HepG2 (cell line): ENCODE measurements at regions not wholly inside any gene's neighbourhood (a gene's known extent, or its start where the extent isn't known, plus 50 kb on each side); places are given as distances from the start of the nearest gene placed in this dataset.

ENCODE experiments used
- ATAC-seq: fragments of 200-7000 bp; cut with Tn5 transposase; 3 replicates; pipeline ENCODE4 v1.9.1; 2020; ENCODE audit warnings: mild to moderate bottlenecking, moderate library complexity
- BruUV-seq: library from RNA; stranded (reverse); fragments of 400-500 nt; replicated peaks from 2 replicates; lab custom pipeline; 2021; lab: Mats Ljungman, UMichigan
- CTCF ChIA-PET: fragments of 300-600 bp; formaldehyde crosslinking; extraction: SDS; loops from one replicate; lab custom pipeline; 2021; ENCODE audit warnings: low total read pairs, inconsistent platforms, low intra/inter-chr PET ratio; lab: Yijun Ruan, JAX
- POLR2A ChIA-PET: fragments of 350-600 bp; sonication (Branson Sonifier 250); formaldehyde crosslinking; loops from one replicate; lab custom pipeline; 2020; ENCODE audit warnings: antibody characterized with exemption, inconsistent platforms; lab: Yijun Ruan, JAX
- DNase-seq: peaks from one replicate; pipeline ENCODE4 v3.0.0-alpha.2; 2015; ENCODE audit warnings: low spot score
- FAIRE-seq: peaks from 3 replicates; lab custom pipeline; 2011; peaks lifted over from hg19 to GRCh38; lab: Jason Lieb, UNC
- H2AFZ ChIP-seq: one replicate; pipeline ENCODE4 v1.6.1; 2011; ENCODE audit warnings: low read length, inconsistent platforms
- H3K27ac ChIP-seq: fragments of 300-600 bp; 3 replicates; pipeline ENCODE4 v1.8.0; 2011; ENCODE audit warnings: mixed run types, mild to moderate bottlenecking, mixed read lengths, low read length, inconsistent platforms; ENCODE audit not compliant: insufficient read depth; ENCODE audit errors: extremely low read length
- H3K27me3 ChIP-seq, 2 experiments: fragments of 200-600 bp in 1 of 2; 2 replicates in 1 of 2; 3 replicates in 1 of 2; pipeline versions ENCODE4 v1.6.0 to v1.8.0; 2011; ENCODE audit warnings: low read length in 2 of 2, mild to moderate bottlenecking in 2 of 2, moderate library complexity in 2 of 2, inconsistent platforms in 1 of 2; ENCODE audit not compliant: insufficient read depth in 2 of 2, control insufficient read depth in 1 of 2
- H3K36me3 ChIP-seq, 2 experiments: fragments of 200-600 bp in 1 of 2; replicated peaks in 1 of 2; 2 replicates in 1 of 2; 3 replicates in 1 of 2; pipeline versions ENCODE4 v1.5.1 to v1.8.0; 2011; ENCODE audit warnings: low read length in 2 of 2, inconsistent platforms in 1 of 2; ENCODE audit not compliant: insufficient read depth in 2 of 2, control insufficient read depth in 1 of 2
- H3K4me1 ChIP-seq: 2 replicates; pipeline ENCODE4 v1.5.1; 2012; ENCODE audit warnings: low read length, inconsistent platforms; ENCODE audit not compliant: insufficient read depth
- H3K4me2 ChIP-seq: 2 replicates; pipeline ENCODE4 v1.6.0; 2011; ENCODE audit warnings: low read depth, low read length, inconsistent platforms
- H3K4me3 ChIP-seq, 3 experiments: fragments of 200-600 bp in 1 of 3; sonication (generic), shearing (Covaris generic) in 1 of 3; replicated peaks in 1 of 3; 2 replicates each; pipeline ENCODE4 v1.5.1; 2011 to 2016; ENCODE audit warnings: low read length in 3 of 3, inconsistent platforms in 2 of 3, low read depth in 2 of 3, mild to moderate bottlenecking in 2 of 3, control low read depth in 1 of 3, mixed read lengths in 1 of 3; ENCODE audit not compliant: insufficient read depth in 1 of 3
- H3K79me2 ChIP-seq: one replicate; pipeline ENCODE4 v1.6.1; 2011; ENCODE audit warnings: low read length, inconsistent platforms; ENCODE audit not compliant: insufficient read depth
- H3K9ac ChIP-seq: 2 replicates; pipeline ENCODE4 v1.6.0; 2011; ENCODE audit warnings: mild to moderate bottlenecking, low read depth, low read length, inconsistent platforms; ENCODE audit not compliant: insufficient read depth
- H3K9me3 ChIP-seq: 2 replicates; pipeline ENCODE4 v1.5.1; 2012; ENCODE audit warnings: mild to moderate bottlenecking, low read length
- H4K20me1 ChIP-seq: 2 replicates; pipeline ENCODE4 v1.6.0; 2011; ENCODE audit warnings: inconsistent platforms, mild to moderate bottlenecking, low read length, moderate library complexity; ENCODE audit not compliant: insufficient read depth
- SP140L ChIP-seq: sonication (generic); formaldehyde crosslinking; IDR thresholded peaks from 2 replicates; pipeline ENCODE4 v1.4.0; 2020; ENCODE audit warnings: missing genetic modification reagents, borderline replicate concordance
- ZFYVE20 ChIP-seq: sonication (generic); formaldehyde crosslinking; IDR thresholded peaks from 2 replicates; pipeline ENCODE4 v1.8.0; 2023; ENCODE audit warnings: low read depth, mild to moderate bottlenecking, moderate library complexity, missing genetic modification reagents, borderline replicate concordance
- ZNF143 ChIP-seq: sonication (generic); formaldehyde crosslinking; IDR thresholded peaks from 2 replicates; pipeline ENCODE4 v1.4.0; 2020; ENCODE audit warnings: missing genetic modification reagents
- ZNF30 ChIP-seq: sonication (generic); formaldehyde crosslinking; IDR thresholded peaks from 2 replicates; pipeline ENCODE4 v1.5.0; 2020; ENCODE audit warnings: mild to moderate bottlenecking, missing genetic modification reagents
- ZNF407 ChIP-seq: sonication (generic); formaldehyde crosslinking; IDR thresholded peaks from one replicate; pipeline ENCODE4 v1.5.1; 2020; ENCODE audit warnings: mild to moderate bottlenecking, missing genetic modification reagents; ENCODE audit errors: not compliant biosample characterization
- ZSCAN5A ChIP-seq: sonication (generic); formaldehyde crosslinking; IDR thresholded peaks from 2 replicates; pipeline ENCODE4 v1.8.0; 2022; ENCODE audit warnings: mild to moderate bottlenecking, missing genetic modification reagents, borderline replicate concordance
- WGBS: methylation state at CpG from one replicate; pipeline ENCODE4 v1.1.6; 2017; ENCODE audit warnings: low lambda C conversion rate; 5-methylcytosine and 5-hydroxymethylcytosine counted together
- in situ Hi-C: cut with HindIII; loops from 2 replicates; pipeline ENCODE4 v1.10.0; 2017; ENCODE audit warnings: low pct_unique_long_range_greater_than_20kb; ENCODE audit not compliant: extremely low pct_ligation_motif_present
- intact Hi-C: fragments of 100-400 bp; cut with micrococcal nuclease; formaldehyde crosslinking; loops from one replicate; pipeline ENCODE4 v1.10.0; 2022; ENCODE audit not compliant: unreplicated experiment

- TF ChIP-seq ZNF407 (CRISPR knock-in tag), result no peak
Observed at GRCh38 chr9:106314476-106314875, 548.5 kb upstream of the ZNF462 start (continued).

DNA sequence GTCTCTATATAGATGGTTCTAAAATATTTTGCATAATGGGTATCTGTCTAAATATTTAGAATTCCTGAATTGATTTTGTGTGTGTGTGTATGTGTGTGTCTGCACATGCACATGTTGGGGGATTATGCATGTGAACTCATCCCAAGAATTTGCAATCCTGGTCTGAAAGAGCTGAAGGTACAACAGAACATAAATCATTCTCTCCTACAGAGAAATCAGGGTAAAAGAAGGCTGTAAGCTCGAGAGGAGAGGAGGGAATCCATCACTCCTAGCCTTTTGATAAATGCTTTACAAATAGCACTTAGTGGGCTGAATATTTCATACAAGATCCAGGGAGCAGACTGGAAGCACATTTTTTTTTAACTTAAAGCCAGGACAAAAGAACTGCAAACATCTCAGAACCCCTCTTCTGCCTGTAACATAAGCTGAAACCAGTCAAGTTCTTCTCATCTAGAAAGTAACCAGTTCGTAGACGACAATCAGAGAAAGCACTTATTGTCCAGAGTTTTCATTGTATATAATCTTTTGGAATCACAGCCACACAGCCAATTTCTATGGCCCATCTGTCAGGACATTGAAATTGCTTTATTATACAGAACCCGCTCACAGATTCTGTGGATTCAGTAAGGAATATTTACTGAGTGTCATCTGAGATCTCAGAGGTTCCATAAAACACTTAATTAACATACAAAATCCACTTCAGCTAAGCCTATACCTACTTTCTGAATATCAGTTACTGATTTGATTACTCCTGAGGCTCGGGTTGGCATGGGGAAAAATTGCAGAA, 541.4 kb upstream of the ZNF462 start:
- no TSS peak for BruUV-seq
- H3K9ac ChIP-seq, result no peak overlapping the region
- H3K79me2 ChIP-seq, result no peaks in the 10 kb centered on the region
- FAIRE-seq (no peak), DNase-seq (no peak), ATAC-seq (no peak)
- in situ Hi-C loops (no loop called here), intact Hi-C loops (no loop called here)
- no peak overlapping the region for H3K4me2 ChIP-seq
- WGBS, result 21% methylated on average over 5 of the region's 5 CpGs
- no peaks in the 10 kb centered on the region for H4K20me1 ChIP-seq
- no peak overlapping the region for H3K4me3 ChIP-seq
- no peak overlapping the region for H2AFZ ChIP-seq
- TF ChIP-seq ZFYVE20 (CRISPR knock-in tag) (no peak), ZNF143 (no peak), ZNF30 (CRISPR knock-in tag) (no peak), ZSCAN5A (CRISPR knock-in tag) (no peak), SP140L (no peak)
- ChIA-PET CTCF (no interaction called here), POLR2A (no interaction called here)
- no peaks in the 10 kb centered on the region for H3K27me3 ChIP-seq
- no peaks in the 10 kb centered on the region for H3K9me3 ChIP-seq
- no peaks in the 10 kb centered on the region for H3K36me3 ChIP-seq
- H3K4me1 ChIP-seq, result no peaks in the 10 kb centered on the region
- H3K27ac ChIP-seq, result no peak overlapping the region
